ENCODE measurements at regions not wholly inside any gene's neighbourhood (a gene's known extent, or its start where the extent isn't known, plus 50 kb on each side); places are given as distances from the start of the nearest gene placed in this dataset.

- H3K14ac ChIP-seq (replicated peaks; ENCODE audit: low read depth, low read length) = no peak overlapping the region
- no peak for ATAC-seq (ENCODE audit: low read depth)
- no peaks in the 10 kb centered on the region for H3K36me3 ChIP-seq (ENCODE audit: control insufficient read depth, insufficient read depth, low read length)
- H3K56ac ChIP-seq (ENCODE audit: extremely low read depth, insufficient read depth, low read length) = no peak overlapping the region
- H3K27ac ChIP-seq (ENCODE audit: insufficient read depth, low read length) = no peak overlapping the region
- H2BK120ac ChIP-seq (ENCODE audit: low read depth, low read length) = no peak overlapping the region
- peaks cover 60% of the 10 kb centered on the region for H3K9me3 ChIP-seq (ENCODE audit: control insufficient read depth, insufficient read depth, low read length)
- no peak overlapping the region for H3K23ac ChIP-seq (ENCODE audit: low read depth, low read length)
- no peak overlapping the region for H3K18ac ChIP-seq (ENCODE audit: low read depth, low read length)
- no peak overlapping the region for H3K4me3 ChIP-seq (ENCODE audit: insufficient read depth, low read depth, low read length)
- in situ Hi-C loops (cut with MboI; ENCODE audit: low sequenced_read_pairs) = no loop called here
- ChIA-PET CTCF (no interaction called here), POLR2A (ENCODE audit: unreplicated experiment) (no interaction called here)
- dilution Hi-C loops (cut with HindIII; ENCODE audit: low sequenced_read_pairs, unreplicated experiment) = no loop called here
- no peak overlapping the region for H2AK5ac ChIP-seq (ENCODE audit: low read depth, low read length)
- WGBS, 2 experiments (ENCODE audit: extremely low coverage in 2 of 2, insufficient read length in 1 of 2) = 50% methylated on average over 2 of the region's 6 CpGs; no CpG with 5 or more reads in 1 of the 2 experiments
- H4K91ac ChIP-seq (ENCODE audit: insufficient read depth, low read depth, low read length) = no peak overlapping the region
- intact Hi-C loops (cut with micrococcal nuclease) = no loop called here
- no peak overlapping the region for H3K9ac ChIP-seq (ENCODE audit: low read depth, low read length)
- H3K27me3 ChIP-seq (ENCODE audit: control insufficient read depth, insufficient read depth, low read length) = no peaks in the 10 kb centered on the region
- H4K8ac ChIP-seq (ENCODE audit: low read depth in 2 of 2, low read length in 2 of 2) = no peak overlapping the region
- H4K20me1 ChIP-seq (ENCODE audit: insufficient read depth, low read length) = no peaks in the 10 kb centered on the region
- no peak overlapping the region for H2AK9ac ChIP-seq (replicated peaks; ENCODE audit: low read depth, low read length, poor library complexity)
- no peak for DNase-seq
- H2AFZ ChIP-seq (replicated peaks; ENCODE audit: low read length, poor library complexity) = no peak overlapping the region
- no peak overlapping the region for H3K4ac ChIP-seq (ENCODE audit: low read depth, low read length)
- no peak for TF ChIP-seq MAFK (IDR thresholded peaks at IDR 0.05; ENCODE audit: low read depth, low read length)
- TF ChIP-seq RAD21 (IDR thresholded peaks at IDR 0.05; ENCODE audit: low read length) = no peak
- TF ChIP-seq BHLHE40 (IDR thresholded peaks at IDR 0.05; ENCODE audit: low read depth, low read length) = no peak
- TF ChIP-seq MAZ (IDR thresholded peaks at IDR 0.05; ENCODE audit: borderline replicate concordance, low read depth, low read length) = no peak
- TF ChIP-seq NFE2L2 (IDR thresholded peaks at IDR 0.05; ENCODE audit: low read depth, low read length) = no peak
- no peak for TF ChIP-seq RFX5 (IDR thresholded peaks at IDR 0.05; ENCODE audit: low read depth, low read length)
- no peak for TF ChIP-seq MXI1 (IDR thresholded peaks at IDR 0.05; ENCODE audit: borderline replicate concordance, low read depth, low read length)
- TF ChIP-seq SMC3 (IDR thresholded peaks at IDR 0.05; ENCODE audit: low read depth, low read length) = no peak
- no peak for TF ChIP-seq USF2 (IDR thresholded peaks at IDR 0.05; ENCODE audit: low read depth, low read length)
- TF ChIP-seq FOS (IDR thresholded peaks at IDR 0.05; ENCODE audit: low read depth, low read length) = no peak
- TF ChIP-seq CTCF (conservative IDR thresholded peaks at IDR 0.05; ENCODE audit: low read depth, low read length) = no peak
- TF ChIP-seq CHD1 (IDR thresholded peaks at IDR 0.05; ENCODE audit: low read depth, low read length) = no peak
- no peak for TF ChIP-seq CEBPB (IDR thresholded peaks at IDR 0.05; ENCODE audit: low read depth, low read length)
- TF ChIP-seq POLR2A (IDR thresholded peaks at IDR 0.05; ENCODE audit: low read depth, low read length) = no peak
- no peak for TF ChIP-seq RCOR1 (IDR thresholded peaks at IDR 0.05; ENCODE audit: insufficient replicate concordance, low read length)
- no peak for TF ChIP-seq ELK1 (IDR thresholded peaks at IDR 0.05; ENCODE audit: borderline replicate concordance, low read depth, low read length)
- BruUV-seq (replicated peaks) = no TSS peak
- H2BK20ac ChIP-seq (ENCODE audit: low read depth, low read length) = no peak overlapping the region
- no peak overlapping the region for H2BK15ac ChIP-seq (ENCODE audit: low read depth, low read length)
- no peaks in the 10 kb centered on the region for H3K79me1 ChIP-seq (ENCODE audit: low read depth in 1 of 2, low read length in 2 of 2)
- H3K4me2 ChIP-seq (ENCODE audit: low read depth, low read length) = no peak overlapping the region
- H4K5ac ChIP-seq (ENCODE audit: low read depth, low read length) = no peak overlapping the region
- H2BK5ac ChIP-seq (ENCODE audit: low read depth, low read length, poor library complexity, severe bottlenecking) = no peak overlapping the region
- H3K9me1 ChIP-seq (ENCODE audit: insufficient read depth, low read length) = no peaks in the 10 kb centered on the region
- no peaks in the 10 kb centered on the region for H3K4me1 ChIP-seq (ENCODE audit: control insufficient read depth, insufficient read depth, low read length)
Measured at GRCh38 chr22:47919893-47920292, 1157.4 kb downstream of the TBC1D22A start.

Measured in IMR-90 (cell line).